Calu3 (cell line): ENCODE measurements at regions not wholly inside any gene's neighbourhood (a gene's known extent, or its start where the extent isn't known, plus 50 kb on each side); places are given as distances from the start of the nearest gene placed in this dataset.
A peak's percentile ranks its signal among the peaks of the same experiment; 100 is the strongest.

Source experiments
- BruUV-seq: library from RNA; stranded (reverse); fragments of 400-500 nt; replicated peaks from 2 replicates; lab custom pipeline; 2021; lab: Mats Ljungman, UMichigan
- CTCF ChIA-PET: fragments of 300-600 bp; sonication (Branson Sonifier 250); formaldehyde crosslinking; loops from one replicate; lab custom pipeline; 2022; ENCODE audit warnings: antibody characterized with exemption; lab: Charles Lee
- DNase-seq: peaks from one replicate; pipeline ENCODE4 v3.0.0; 2022
- H3K27ac Mint-ChIP-seq: one replicate; pipeline ENCODE4 v1.8.0; 2022; ENCODE audit warnings: mixed read lengths; ENCODE audit not compliant: unreplicated experiment
- H3K27me3 Mint-ChIP-seq: one replicate; pipeline ENCODE4 v1.8.0; 2022; ENCODE audit warnings: mixed read lengths; ENCODE audit not compliant: unreplicated experiment
- H3K36me3 Mint-ChIP-seq: one replicate; pipeline ENCODE4 v1.8.0; 2022; ENCODE audit warnings: mild to moderate bottlenecking, moderate library complexity, mixed read lengths; ENCODE audit not compliant: insufficient read depth, unreplicated experiment
- H3K4me1 Mint-ChIP-seq: one replicate; pipeline ENCODE4 v1.8.0; 2022; ENCODE audit warnings: mild to moderate bottlenecking, low read depth, mixed read lengths; ENCODE audit not compliant: unreplicated experiment
- H3K4me3 Mint-ChIP-seq: one replicate; pipeline ENCODE4 v1.8.0; 2022; ENCODE audit warnings: mild to moderate bottlenecking, low read depth, moderate library complexity, mixed read lengths; ENCODE audit not compliant: unreplicated experiment
- H3K9me3 Mint-ChIP-seq: one replicate; pipeline ENCODE4 v1.8.0; 2022; ENCODE audit warnings: low read depth, mixed read lengths; ENCODE audit not compliant: unreplicated experiment
- intact Hi-C: fragments of 100-400 bp; cut with micrococcal nuclease; formaldehyde crosslinking; loops from one replicate; pipeline ENCODE4 v1.10.0; 2022; ENCODE audit not compliant: unreplicated experiment
- TF ChIP-seq, protein P1 (sequence below): fragments of 200-600 bp; IDR thresholded peaks from one replicate; pipeline ENCODE4 v1.8.0; 2022; ENCODE audit warnings: antibody characterized with exemption; ENCODE audit not compliant: unreplicated experiment

DNA sequence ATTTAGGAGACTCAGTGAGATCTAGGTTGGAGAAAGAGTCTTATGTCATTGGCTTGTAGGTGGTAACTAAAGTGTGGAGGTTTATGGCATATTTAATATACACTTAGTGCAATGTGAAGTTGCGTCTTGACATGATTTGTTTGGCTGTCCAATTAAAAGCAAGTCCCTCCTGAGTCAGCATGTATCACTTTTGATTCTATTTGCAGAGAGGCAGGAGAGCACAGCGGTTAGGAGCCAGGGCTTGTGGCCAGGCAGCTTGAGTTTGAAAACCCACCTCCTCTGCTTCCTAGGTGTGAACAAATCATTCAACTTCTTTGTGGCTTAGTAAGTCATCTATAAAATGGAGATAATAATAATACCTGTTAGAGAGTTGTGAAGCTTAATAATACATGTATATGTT lies 68.5 kb upstream of the OTX2 start:
- intact Hi-C loops: no loop called here
- no peak for DNase-seq
- CTCF ChIA-PET: no interaction called here
- Mint-ChIP-seq H3K36me3 (no peaks in the 10 kb centered on the region), H3K9me3 (no peaks in the 10 kb centered on the region), H3K4me1 (no peaks in the 10 kb centered on the region), H3K27me3 (peaks cover 59% of the 10 kb centered on the region), H3K4me3 (no peak overlapping the region), H3K27ac (no peak overlapping the region)
- TF ChIP-seq, protein P1, sequence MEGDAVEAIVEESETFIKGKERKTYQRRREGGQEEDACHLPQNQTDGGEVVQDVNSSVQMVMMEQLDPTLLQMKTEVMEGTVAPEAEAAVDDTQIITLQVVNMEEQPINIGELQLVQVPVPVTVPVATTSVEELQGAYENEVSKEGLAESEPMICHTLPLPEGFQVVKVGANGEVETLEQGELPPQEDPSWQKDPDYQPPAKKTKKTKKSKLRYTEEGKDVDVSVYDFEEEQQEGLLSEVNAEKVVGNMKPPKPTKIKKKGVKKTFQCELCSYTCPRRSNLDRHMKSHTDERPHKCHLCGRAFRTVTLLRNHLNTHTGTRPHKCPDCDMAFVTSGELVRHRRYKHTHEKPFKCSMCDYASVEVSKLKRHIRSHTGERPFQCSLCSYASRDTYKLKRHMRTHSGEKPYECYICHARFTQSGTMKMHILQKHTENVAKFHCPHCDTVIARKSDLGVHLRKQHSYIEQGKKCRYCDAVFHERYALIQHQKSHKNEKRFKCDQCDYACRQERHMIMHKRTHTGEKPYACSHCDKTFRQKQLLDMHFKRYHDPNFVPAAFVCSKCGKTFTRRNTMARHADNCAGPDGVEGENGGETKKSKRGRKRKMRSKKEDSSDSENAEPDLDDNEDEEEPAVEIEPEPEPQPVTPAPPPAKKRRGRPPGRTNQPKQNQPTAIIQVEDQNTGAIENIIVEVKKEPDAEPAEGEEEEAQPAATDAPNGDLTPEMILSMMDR: no peak
- no TSS peak for BruUV-seq

GRCh38 chr14:56875104-56875675 lies 64.9 kb upstream of the OTX2 start:
- intact Hi-C loops: no loop called here
- Mint-ChIP-seq H3K4me3 (no peak overlapping the region), H3K27ac (no peak overlapping the region), H3K27me3 (peaks cover 35% of the 10 kb centered on the region), H3K36me3 (no peaks in the 10 kb centered on the region), H3K9me3 (no peaks in the 10 kb centered on the region), H3K4me1 (no peaks in the 10 kb centered on the region)
- no peak for DNase-seq
- TF ChIP-seq, protein P1: no peak
- BruUV-seq: no TSS peak
- CTCF ChIA-PET: no interaction called here

DNA sequence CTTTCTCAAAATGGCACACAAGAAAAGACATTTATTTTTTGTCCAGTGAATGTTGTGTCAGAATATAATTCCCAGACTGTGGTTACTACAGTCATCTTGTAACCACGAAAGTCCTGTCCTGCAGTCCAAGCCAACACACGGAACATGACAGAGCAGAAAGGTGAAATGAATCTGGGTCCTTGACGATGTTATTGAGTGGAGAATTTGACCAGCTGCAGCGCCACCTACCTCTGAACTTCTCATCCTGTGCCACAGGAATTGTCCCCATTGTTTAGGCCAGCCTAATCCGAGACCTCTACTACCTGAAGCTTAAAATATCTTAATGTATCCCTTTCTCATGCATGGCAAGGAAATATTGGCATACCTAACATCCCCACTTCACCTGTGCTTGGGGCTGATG lies 64.1 kb upstream of the OTX2 start:
- Mint-ChIP-seq H3K36me3 (no peaks in the 10 kb centered on the region), H3K4me3 (no peak overlapping the region), H3K9me3 (no peaks in the 10 kb centered on the region), H3K27me3 (peaks cover 33% of the 10 kb centered on the region), H3K27ac (no peak overlapping the region), H3K4me1 (no peaks in the 10 kb centered on the region)
- intact Hi-C loops: no loop called here
- TF ChIP-seq, protein P1: no peak
- peak; percentile 19 for DNase-seq
- CTCF ChIA-PET: no interaction called here
- BruUV-seq: no TSS peak

GRCh38 chr14:56870336-56870735 lies 60.1 kb upstream of the OTX2 start:
- H3K4me1 Mint-ChIP-seq: no peaks in the 10 kb centered on the region
- peaks cover 30% of the 10 kb centered on the region for H3K27me3 Mint-ChIP-seq
- no TSS peak for BruUV-seq
- intact Hi-C loops: no loop called here
- DNase-seq: no peak
- no peaks in the 10 kb centered on the region for H3K9me3 Mint-ChIP-seq
- no peaks in the 10 kb centered on the region for H3K36me3 Mint-ChIP-seq
- H3K4me3 Mint-ChIP-seq: no peak overlapping the region
- H3K27ac Mint-ChIP-seq: no peak overlapping the region
- TF ChIP-seq, protein P1: no peak
- CTCF ChIA-PET: no interaction called here
